GM12891 (cell line): ENCODE measurements at regions not wholly inside any gene's neighbourhood (a gene's known extent, or its start where the extent isn't known, plus 50 kb on each side); places are given as distances from the start of the nearest gene placed in this dataset.
"Not testable (repeated sequence)": the region's sequence is repeated elsewhere in the genome, so short reads cannot be mapped to it uniquely, and the experiment has no call there.

Experiments
- DNase-seq: peaks from one replicate; pipeline ENCODE4 v3.0.0; 2011; ENCODE audit warnings: low spot score; ENCODE audit not compliant: insufficient read length
- FAIRE-seq: peaks from 2 replicates; lab custom pipeline; 2011; peaks lifted over from hg19 to GRCh38; lab: Jason Lieb, UNC
- PAX5 ChIP-seq: IDR thresholded peaks from 2 replicates; pipeline ENCODE4 v1.6.1; 2011; ENCODE audit warnings: low read length, moderate library complexity, mild to moderate bottlenecking; ENCODE audit not compliant: insufficient read depth, severe bottlenecking
- POLR2A ChIP-seq: IDR thresholded peaks from 2 replicates; pipeline ENCODE4 v1.6.1; 2011; ENCODE audit warnings: low read depth, low read length, control low read depth
- POLR2AphosphoS5 ChIP-seq: IDR thresholded peaks from 2 replicates; pipeline ENCODE4 v1.6.1; 2011; ENCODE audit warnings: low read depth, low read length, control low read depth
- POU2F2 ChIP-seq: IDR thresholded peaks from 2 replicates; pipeline ENCODE4 v1.6.1; 2011; ENCODE audit warnings: low read depth, mild to moderate bottlenecking, control low read depth, low read length, moderate library complexity
- SPI1 ChIP-seq: IDR thresholded peaks from 2 replicates; pipeline ENCODE4 v1.6.1; 2011; ENCODE audit warnings: low read depth, low read length, control low read depth
- TAF1 ChIP-seq: IDR thresholded peaks from 2 replicates; pipeline ENCODE4 v1.6.1; 2011; ENCODE audit warnings: low read depth, low read length, control low read depth

- TF ChIP-seq POLR2AphosphoS5: no peak
- TF ChIP-seq PAX5: no peak
- TF ChIP-seq SPI1: no peak
- no peak for TF ChIP-seq POLR2A
- TF ChIP-seq POU2F2: no peak
- TF ChIP-seq TAF1: no peak
- no peak for DNase-seq
- FAIRE-seq: no peak
Measured at GRCh38 chr10:34889004-34889869, 74.1 kb upstream of the PARD3 start.

GRCh38 chr10:34886906-34887642, 72.0 kb upstream of the PARD3 start:
- no peak for TF ChIP-seq POLR2AphosphoS5
- no peak for TF ChIP-seq POLR2A
- no peak for TF ChIP-seq SPI1
- TF ChIP-seq PAX5: no peak
- no peak for TF ChIP-seq TAF1
- no peak for TF ChIP-seq POU2F2
- no peak for FAIRE-seq

GRCh38 chr10:34885898-34886297, 70.8 kb upstream of the PARD3 start:
- DNase-seq: no peak
- TF ChIP-seq POU2F2: no peak
- no peak for TF ChIP-seq PAX5
- no peak for TF ChIP-seq POLR2A
- no peak for TF ChIP-seq SPI1
- TF ChIP-seq TAF1: no peak
- no peak for TF ChIP-seq POLR2AphosphoS5
- no peak for FAIRE-seq

More at GRCh38 chr10:34886906-34887642, 72.0 kb upstream of the PARD3 start:
- DNase-seq: no peak

- no peak for FAIRE-seq
Measured at GRCh38 chr10:34885011-34885410, 69.9 kb upstream of the PARD3 start.

GRCh38 chr10:34884272-34884952, 69.3 kb upstream of the PARD3 start:
- peak; percentile 64 for FAIRE-seq
- DNase-seq: no peak

More at GRCh38 chr10:34885011-34885410, 69.9 kb upstream of the PARD3 start:
- DNase-seq: no peak
- TF ChIP-seq TAF1: no peak
- no peak for TF ChIP-seq SPI1
- TF ChIP-seq POLR2AphosphoS5: no peak
- TF ChIP-seq POU2F2: no peak
- TF ChIP-seq POLR2A: no peak
- no peak for TF ChIP-seq PAX5

GRCh38 chr10:34880817-34881216, 65.7 kb upstream of the PARD3 start:
- FAIRE-seq: no peak
- no peak for DNase-seq
- TF ChIP-seq POLR2AphosphoS5 (no peak), POLR2A (no peak), POU2F2 (no peak), PAX5 (no peak), SPI1 (no peak), TAF1 (no peak)

More at GRCh38 chr10:34884272-34884952, 69.3 kb upstream of the PARD3 start:
- TF ChIP-seq SPI1 (0 out of 2 replicates have a peak, but pooled peaks have one; percentile 2), POU2F2 (no peak), POLR2AphosphoS5 (no peak)

GRCh38 chr10:34878651-34879050, 63.6 kb upstream of the PARD3 start:
- not testable (repeated sequence) for FAIRE-seq, DNase-seq

- DNase-seq (no peak), FAIRE-seq (no peak)
- TF ChIP-seq PAX5 (no peak), POU2F2 (no peak), POLR2AphosphoS5 (no peak), TAF1 (no peak), SPI1 (no peak), POLR2A (no peak)
Measured at GRCh38 chr10:34875061-34875460, 60.0 kb upstream of the PARD3 start.

- TF ChIP-seq TAF1 (no peak), POLR2A (no peak), PAX5 (no peak), SPI1 (no peak), POLR2AphosphoS5 (no peak), POU2F2 (no peak)
- no peak for FAIRE-seq
- DNase-seq: no peak
Measured at GRCh38 chr10:34872820-34873219, 57.7 kb upstream of the PARD3 start.
